GM18909 (cell line): ENCODE measurements at regions not wholly inside any gene's neighbourhood (a gene's known extent, or its start where the extent isn't known, plus 50 kb on each side); places are given as distances from the start of the nearest gene placed in this dataset.
"Not testable (repeated sequence)": the region's sequence is repeated elsewhere in the genome, so short reads cannot be mapped to it uniquely, and the experiment has no call there.

Experiments
- ATAC-seq: cut with Tn5 transposase; IDR thresholded peaks from one replicate; pipeline ENCODE4 v1.9.1; 2021; ENCODE audit warnings: mild to moderate bottlenecking; ENCODE audit not compliant: unreplicated experiment, poor library complexity

- not testable (repeated sequence) for ATAC-seq
Measured at GRCh38 chr11:67878666-67879065, 125.2 kb downstream of the UNC93B1 start.

GRCh38 chr11:67877316-67877715 is 126.6 kb downstream of the UNC93B1 start:
- not testable (repeated sequence) for ATAC-seq

- ATAC-seq: not testable (repeated sequence)
Measured at GRCh38 chr11:67873223-67873622, 130.7 kb downstream of the UNC93B1 start.

- not testable (repeated sequence) for ATAC-seq
Measured at GRCh38 chr11:67871168-67871567, 132.7 kb downstream of the UNC93B1 start.

GRCh38 chr11:67862896-67863295 is 141.0 kb downstream of the UNC93B1 start:
- ATAC-seq: not testable (repeated sequence)

GRCh38 chr11:67859513-67860161 is 144.3 kb downstream of the UNC93B1 start:
- ATAC-seq: not testable (repeated sequence)

GRCh38 chr11:67850747-67851146 is 153.2 kb downstream of the UNC93B1 start:
- ATAC-seq: not testable (repeated sequence)

GRCh38 chr11:67849766-67850165 is 154.1 kb downstream of the UNC93B1 start:
- ATAC-seq: not testable (repeated sequence)

GRCh38 chr11:67847896-67848875 is 155.7 kb downstream of the UNC93B1 start:
- ATAC-seq: not testable (repeated sequence)

- ATAC-seq: not testable (repeated sequence)
Measured at GRCh38 chr11:67846303-67846702, 157.6 kb downstream of the UNC93B1 start.

GRCh38 chr11:67845296-67845695 is 158.6 kb downstream of the UNC93B1 start:
- ATAC-seq: not testable (repeated sequence)

GRCh38 chr11:67840599-67840998 is 163.3 kb downstream of the UNC93B1 start:
- ATAC-seq: not testable (repeated sequence)

GRCh38 chr11:67830152-67830551 is 155.7 kb upstream of the ALDH3B2 start:
- ATAC-seq: not testable (repeated sequence)

GRCh38 chr11:67826951-67827296 is 152.5 kb upstream of the ALDH3B2 start:
- not testable (repeated sequence) for ATAC-seq

- not testable (repeated sequence) for ATAC-seq
Measured at GRCh38 chr11:67826028-67826950, 151.9 kb upstream of the ALDH3B2 start.

- not testable (repeated sequence) for ATAC-seq
Measured at GRCh38 chr11:67824861-67825260, 150.4 kb upstream of the ALDH3B2 start.

- no peak for ATAC-seq
Measured at GRCh38 chr11:67820081-67820480, 145.7 kb upstream of the ALDH3B2 start.

- ATAC-seq: not testable (repeated sequence)
Measured at GRCh38 chr11:67817558-67817957, 143.1 kb upstream of the ALDH3B2 start.

- not testable (repeated sequence) for ATAC-seq
Measured at GRCh38 chr11:67809301-67809700, 134.9 kb upstream of the ALDH3B2 start.

GRCh38 chr11:67807896-67808295 is 133.5 kb upstream of the ALDH3B2 start:
- not testable (repeated sequence) for ATAC-seq
